HepG2 (cell line): ENCODE measurements at regions not wholly inside any gene's neighbourhood (a gene's known extent, or its start where the extent isn't known, plus 50 kb on each side); places are given as distances from the start of the nearest gene placed in this dataset.
A peak's percentile ranks its signal among the peaks of the same experiment; 100 is the strongest.

ENCODE experiments used
- CAMTA2 ChIP-seq: sonication (generic); formaldehyde crosslinking; IDR thresholded peaks from 2 replicates; pipeline ENCODE4 v1.4.0; 2020; ENCODE audit warnings: mild to moderate bottlenecking, missing genetic modification reagents, borderline replicate concordance
- HDAC6 ChIP-seq: fragments of 200-600 bp; sonication (generic); IDR thresholded peaks from 2 replicates; pipeline ENCODE4 v1.7.0; 2017; ENCODE audit warnings: mild to moderate bottlenecking, antibody characterized with exemption, low read length, low read depth
- MED13 ChIP-seq: sonication (generic); formaldehyde crosslinking; IDR thresholded peaks from 2 replicates; pipeline ENCODE4 v1.5.0; 2020; ENCODE audit warnings: missing genetic modification reagents
- MED8 ChIP-seq: sonication (generic); formaldehyde crosslinking; IDR thresholded peaks from 2 replicates; pipeline ENCODE4 v1.8.1; 2023; ENCODE audit warnings: mild to moderate bottlenecking, missing genetic modification reagents; ENCODE audit not compliant: insufficient replicate concordance
- NCOA1 ChIP-seq: sonication (generic); formaldehyde crosslinking; IDR thresholded peaks from 2 replicates; pipeline ENCODE4 v1.9.0; 2021; ENCODE audit warnings: missing genetic modification reagents
- NR2F6 ChIP-seq, 2 experiments: IDR thresholded peaks; 2 replicates each; pipeline ENCODE4 v1.6.1; 2016; ENCODE audit warnings: antibody characterized with exemption in 1 of 2, mild to moderate bottlenecking in 1 of 2
- PLRG1 ChIP-seq: fragments of 450-650 bp; conservative IDR thresholded peaks from 2 replicates; pipeline ENCODE4 v1.6.1; 2016
- POLR2G ChIP-seq: fragments of 200-400 bp; formaldehyde crosslinking; IDR thresholded peaks from 2 replicates; pipeline ENCODE4 v1.6.1; 2018; ENCODE audit warnings: mild to moderate bottlenecking, low read depth, low read length, moderate library complexity
- RXRB ChIP-seq: IDR thresholded peaks from 2 replicates; pipeline ENCODE4 v1.6.1; 2016; ENCODE audit warnings: borderline replicate concordance, missing genetic modification reagents, missing compliant biosample characterization
- THAP7 ChIP-seq: sonication (generic); formaldehyde crosslinking; IDR thresholded peaks from 2 replicates; pipeline ENCODE4 v1.8.1; 2023; ENCODE audit warnings: mild to moderate bottlenecking, missing genetic modification reagents
- ZMYM4 ChIP-seq: sonication (generic); formaldehyde crosslinking; IDR thresholded peaks from 2 replicates; pipeline ENCODE4 v1.8.1; 2023; ENCODE audit warnings: mild to moderate bottlenecking, missing genetic modification reagents
- ZNF354B ChIP-seq: sonication (generic); formaldehyde crosslinking; IDR thresholded peaks from 2 replicates; pipeline ENCODE4 v1.8.0; 2022; ENCODE audit warnings: mild to moderate bottlenecking, missing genetic modification reagents
- ZNF652 ChIP-seq: IDR thresholded peaks from 2 replicates; pipeline ENCODE4 v1.6.1; 2016; ENCODE audit warnings: low read depth, borderline replicate concordance
- ZNF670 ChIP-seq: sonication (generic); formaldehyde crosslinking; IDR thresholded peaks from 2 replicates; pipeline ENCODE4 v1.8.0; 2022; ENCODE audit warnings: mild to moderate bottlenecking, missing genetic modification reagents, borderline replicate concordance
- ZNF768 ChIP-seq: sonication (generic); formaldehyde crosslinking; IDR thresholded peaks from 2 replicates; pipeline ENCODE4 v1.4.0; 2020; ENCODE audit warnings: missing genetic modification reagents
- TF ChIP-seq, protein P1 (sequence below): sonication (generic); formaldehyde crosslinking; IDR thresholded peaks from 2 replicates; pipeline ENCODE4 v1.9.0; 2022; ENCODE audit warnings: missing genetic modification reagents, mild to moderate bottlenecking, borderline replicate concordance
- TF ChIP-seq, protein P2 (sequence below): sonication (generic); formaldehyde crosslinking; conservative IDR thresholded peaks from 2 replicates; pipeline ENCODE4 v1.4.0; 2020; ENCODE audit warnings: missing genetic modification reagents
- TF ChIP-seq, protein P3 (sequence below): sonication (generic); formaldehyde crosslinking; IDR thresholded peaks from 2 replicates; pipeline ENCODE4 v1.4.0; 2020; ENCODE audit warnings: missing genetic modification reagents
- TF ChIP-seq, protein P4 (sequence below), 2 experiments: fragments of 450-650 bp in 1 of 2; sonication (generic) in 1 of 2; formaldehyde crosslinking; IDR thresholded peaks; 2 replicates each; pipeline versions ENCODE4 v1.5.0 to v1.8.0; 2020 to 2022; ENCODE audit warnings: mild to moderate bottlenecking in 1 of 2, missing genetic modification reagents in 1 of 2
- TF ChIP-seq, protein P5 (sequence below): sonication (generic); formaldehyde crosslinking; IDR thresholded peaks from 2 replicates; pipeline ENCODE4 v1.4.0; 2020; ENCODE audit warnings: missing genetic modification reagents

DNA sequence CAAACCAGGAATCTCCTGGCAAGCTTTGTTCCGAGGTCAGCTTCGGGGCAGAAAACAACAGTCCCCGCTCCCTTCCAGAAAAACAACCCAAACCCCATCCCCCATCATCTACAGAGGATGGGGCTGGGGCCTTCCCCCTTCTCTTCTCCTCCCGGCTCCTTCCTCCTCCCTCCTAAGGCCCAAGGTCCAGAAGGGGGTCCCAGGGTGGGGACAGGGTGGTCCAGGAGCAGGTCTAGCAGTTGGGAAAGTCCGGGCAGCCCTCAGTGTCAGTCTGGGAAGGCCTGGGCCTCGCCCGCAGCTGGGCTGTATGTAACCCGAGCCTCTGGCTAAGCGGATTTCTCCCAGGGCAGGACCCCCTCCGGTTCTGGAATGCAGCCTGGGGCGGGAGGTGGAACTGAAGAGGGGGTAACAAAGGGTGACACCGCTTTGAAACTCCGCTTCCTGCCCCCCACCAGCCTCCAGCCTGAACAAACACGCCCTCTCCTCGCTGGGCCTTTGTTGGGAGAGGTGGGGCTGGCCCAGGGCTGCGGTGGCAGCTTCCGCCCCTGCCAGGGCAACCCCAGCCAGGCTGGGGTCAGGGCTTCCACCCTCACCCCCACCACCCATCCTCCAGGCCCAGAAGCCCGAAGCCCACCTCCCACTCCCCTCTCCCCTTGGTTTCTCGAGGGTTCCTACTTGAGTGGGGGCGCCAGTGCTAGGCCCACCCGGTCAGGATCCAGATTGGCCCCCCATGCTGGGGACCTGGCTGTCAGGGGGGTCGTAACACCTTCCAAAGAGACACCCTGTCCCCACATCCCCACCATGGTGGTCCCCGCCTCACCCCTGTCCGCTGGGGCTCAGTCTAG lies 63.5 kb downstream of the C9orf50 start (continued):
- TF ChIP-seq MED8 (CRISPR knock-in tag), result peak; percentile 100
- no peak; the same call in 1 of the 2 replicates for TF ChIP-seq ZNF768 (CRISPR knock-in tag)
- TF ChIP-seq, protein P1, sequence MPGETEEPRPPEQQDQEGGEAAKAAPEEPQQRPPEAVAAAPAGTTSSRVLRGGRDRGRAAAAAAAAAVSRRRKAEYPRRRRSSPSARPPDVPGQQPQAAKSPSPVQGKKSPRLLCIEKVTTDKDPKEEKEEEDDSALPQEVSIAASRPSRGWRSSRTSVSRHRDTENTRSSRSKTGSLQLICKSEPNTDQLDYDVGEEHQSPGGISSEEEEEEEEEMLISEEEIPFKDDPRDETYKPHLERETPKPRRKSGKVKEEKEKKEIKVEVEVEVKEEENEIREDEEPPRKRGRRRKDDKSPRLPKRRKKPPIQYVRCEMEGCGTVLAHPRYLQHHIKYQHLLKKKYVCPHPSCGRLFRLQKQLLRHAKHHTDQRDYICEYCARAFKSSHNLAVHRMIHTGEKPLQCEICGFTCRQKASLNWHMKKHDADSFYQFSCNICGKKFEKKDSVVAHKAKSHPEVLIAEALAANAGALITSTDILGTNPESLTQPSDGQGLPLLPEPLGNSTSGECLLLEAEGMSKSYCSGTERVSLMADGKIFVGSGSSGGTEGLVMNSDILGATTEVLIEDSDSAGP (CRISPR knock-in tag), result peak; percentile 88
- TF ChIP-seq, protein P2, sequence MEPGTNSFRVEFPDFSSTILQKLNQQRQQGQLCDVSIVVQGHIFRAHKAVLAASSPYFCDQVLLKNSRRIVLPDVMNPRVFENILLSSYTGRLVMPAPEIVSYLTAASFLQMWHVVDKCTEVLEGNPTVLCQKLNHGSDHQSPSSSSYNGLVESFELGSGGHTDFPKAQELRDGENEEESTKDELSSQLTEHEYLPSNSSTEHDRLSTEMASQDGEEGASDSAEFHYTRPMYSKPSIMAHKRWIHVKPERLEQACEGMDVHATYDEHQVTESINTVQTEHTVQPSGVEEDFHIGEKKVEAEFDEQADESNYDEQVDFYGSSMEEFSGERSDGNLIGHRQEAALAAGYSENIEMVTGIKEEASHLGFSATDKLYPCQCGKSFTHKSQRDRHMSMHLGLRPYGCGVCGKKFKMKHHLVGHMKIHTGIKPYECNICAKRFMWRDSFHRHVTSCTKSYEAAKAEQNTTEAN (CRISPR knock-in tag), result peak; percentile 66; the same call in 1 of the 2 replicates
- no peak for TF ChIP-seq HDAC6
- peak; percentile 29; the same call in 1 of the 2 replicates for TF ChIP-seq THAP7
- TF ChIP-seq PLRG1, result no peak
- TF ChIP-seq ZNF670 (CRISPR knock-in tag), result peak; percentile 77
- peak; percentile 62; the same call in 1 of the 2 replicates for TF ChIP-seq ZNF652 (CRISPR knock-in tag)
- TF ChIP-seq NCOA1 (CRISPR knock-in tag), result peak; percentile 94
- TF ChIP-seq POLR2G, result peak; percentile 90
- no peak for TF ChIP-seq CAMTA2 (CRISPR knock-in tag)
- TF ChIP-seq, protein P3, sequence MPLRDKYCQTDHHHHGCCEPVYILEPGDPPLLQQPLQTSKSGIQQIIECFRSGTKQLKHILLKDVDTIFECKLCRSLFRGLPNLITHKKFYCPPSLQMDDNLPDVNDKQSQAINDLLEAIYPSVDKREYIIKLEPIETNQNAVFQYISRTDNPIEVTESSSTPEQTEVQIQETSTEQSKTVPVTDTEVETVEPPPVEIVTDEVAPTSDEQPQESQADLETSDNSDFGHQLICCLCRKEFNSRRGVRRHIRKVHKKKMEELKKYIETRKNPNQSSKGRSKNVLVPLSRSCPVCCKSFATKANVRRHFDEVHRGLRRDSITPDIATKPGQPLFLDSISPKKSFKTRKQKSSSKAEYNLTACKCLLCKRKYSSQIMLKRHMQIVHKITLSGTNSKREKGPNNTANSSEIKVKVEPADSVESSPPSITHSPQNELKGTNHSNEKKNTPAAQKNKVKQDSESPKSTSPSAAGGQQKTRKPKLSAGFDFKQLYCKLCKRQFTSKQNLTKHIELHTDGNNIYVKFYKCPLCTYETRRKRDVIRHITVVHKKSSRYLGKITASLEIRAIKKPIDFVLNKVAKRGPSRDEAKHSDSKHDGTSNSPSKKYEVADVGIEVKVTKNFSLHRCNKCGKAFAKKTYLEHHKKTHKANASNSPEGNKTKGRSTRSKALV (CRISPR knock-in tag), result no peak
- peak; percentile 95; the same call in 1 of the 2 replicates for TF ChIP-seq RXRB (CRISPR knock-in tag)
- TF ChIP-seq MED13, result peak; percentile 99
- TF ChIP-seq, protein P4, sequence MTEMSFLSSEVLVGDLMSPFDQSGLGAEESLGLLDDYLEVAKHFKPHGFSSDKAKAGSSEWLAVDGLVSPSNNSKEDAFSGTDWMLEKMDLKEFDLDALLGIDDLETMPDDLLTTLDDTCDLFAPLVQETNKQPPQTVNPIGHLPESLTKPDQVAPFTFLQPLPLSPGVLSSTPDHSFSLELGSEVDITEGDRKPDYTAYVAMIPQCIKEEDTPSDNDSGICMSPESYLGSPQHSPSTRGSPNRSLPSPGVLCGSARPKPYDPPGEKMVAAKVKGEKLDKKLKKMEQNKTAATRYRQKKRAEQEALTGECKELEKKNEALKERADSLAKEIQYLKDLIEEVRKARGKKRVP (CRISPR knock-in tag; IDR thresholded peaks at IDR 0.05), result peak in 1 of 2 experiments; percentile 68; a peak in 2 of 4 replicates
- TF ChIP-seq, protein P5, sequence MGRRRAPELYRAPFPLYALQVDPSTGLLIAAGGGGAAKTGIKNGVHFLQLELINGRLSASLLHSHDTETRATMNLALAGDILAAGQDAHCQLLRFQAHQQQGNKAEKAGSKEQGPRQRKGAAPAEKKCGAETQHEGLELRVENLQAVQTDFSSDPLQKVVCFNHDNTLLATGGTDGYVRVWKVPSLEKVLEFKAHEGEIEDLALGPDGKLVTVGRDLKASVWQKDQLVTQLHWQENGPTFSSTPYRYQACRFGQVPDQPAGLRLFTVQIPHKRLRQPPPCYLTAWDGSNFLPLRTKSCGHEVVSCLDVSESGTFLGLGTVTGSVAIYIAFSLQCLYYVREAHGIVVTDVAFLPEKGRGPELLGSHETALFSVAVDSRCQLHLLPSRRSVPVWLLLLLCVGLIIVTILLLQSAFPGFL (CRISPR knock-in tag), result no peak
- peak; percentile 95 for TF ChIP-seq NR2F6 (IDR thresholded peaks at IDR 0.05)
- peak; percentile 98 for TF ChIP-seq NR2F6 (CRISPR knock-in tag; IDR thresholded peaks at IDR 0.05)
- TF ChIP-seq ZNF354B (CRISPR knock-in tag), result no peak
- TF ChIP-seq ZMYM4 (CRISPR knock-in tag), result peak; percentile 63; the same call in 1 of the 2 replicates
